Ovary (tissue), 7 donors: ENCODE measurements at regions not wholly inside any gene's neighbourhood (a gene's known extent, or its start where the extent isn't known, plus 50 kb on each side); places are given as distances from the start of the nearest gene placed in this dataset.

Experiments used
- DNase-seq, 5 donors: peaks; one replicate each; pipeline ENCODE4 v3.0.0-alpha.2; 2019 to 2020
- H3K27ac ChIP-seq, 2 donors: fragments of 200-600 bp; one replicate each; pipeline versions ENCODE4 v1.5.1 to v1.8.0; 2019 to 2022
- H3K27me3 ChIP-seq: fragments of 200-600 bp; one replicate; pipeline ENCODE4 v1.8.0; 2022
- H3K36me3 ChIP-seq: fragments of 200-600 bp; sonication (generic); one replicate; pipeline ENCODE4 v1.5.1; 2019
- H3K4me1 ChIP-seq: one replicate; pipeline ENCODE4 v1.8.1; 2013; ENCODE audit warnings: mild to moderate bottlenecking, moderate library complexity; ENCODE audit not compliant: insufficient read depth
- H3K4me3 ChIP-seq: fragments of 200-600 bp; sonication (generic); one replicate; pipeline ENCODE4 v1.5.1; 2017
- H3K9me3 ChIP-seq, 2 donors: fragments of 200-600 bp in 1 of 2; sonication (generic) in 1 of 2; one replicate each; pipeline versions ENCODE4 v1.5.1 to v1.8.1; 2013 to 2019; ENCODE audit warnings: mild to moderate bottlenecking in 1 of 2, moderate library complexity in 1 of 2
- EP300 ChIP-seq: sonication (generic); formaldehyde crosslinking; IDR thresholded peaks from one replicate; pipeline ENCODE4 v1.6.1; 2017; ENCODE audit warnings: antibody characterized with exemption
- POLR2A ChIP-seq: fragments of 450-650 bp; IDR thresholded peaks from one replicate; pipeline ENCODE4 v1.6.1; 2017; ENCODE audit warnings: antibody characterized with exemption, mild to moderate bottlenecking, moderate library complexity
- WGBS, 3 donors: extraction: QIAGEN DNeasy Blood & Tissue Kit in 1 of 3; methylation state at CpG; one replicate each; pipeline versions ENCODE4 v1.1.5 to v1.1.7; 2013 to 2017; 5-methylcytosine and 5-hydroxymethylcytosine counted together
- intact Hi-C, 4 donors: fragments of 100-400 bp; cut with DNase I; formaldehyde crosslinking; loops; one replicate each; pipeline versions ENCODE4 v1.11.0 to v1.15.1; 2022 to 2023
- TF ChIP-seq, protein P1 (sequence below), 3 donors: fragments of 450-650 bp in 2 of 3; fragments of 200-600 bp in 1 of 3; IDR thresholded peaks; one replicate each; pipeline versions ENCODE4 v1.5.1 to v1.8.0; 2016 to 2022; ENCODE audit warnings: antibody characterized with exemption in 3 of 3, mild to moderate bottlenecking in 1 of 3
- donor health status: DM: no; HTN: no; CAD: no; lungs with moderate emphysema.
- donor health status: DM: no; HTN: no; CAD: no.
- donor health status: Bipolar disorder and iron deficiency.
- donor health status: DM: no; HTN: no; CAD: no.
- donor health status: DM: yes; HTN: yes; CAD: no.

DNA sequence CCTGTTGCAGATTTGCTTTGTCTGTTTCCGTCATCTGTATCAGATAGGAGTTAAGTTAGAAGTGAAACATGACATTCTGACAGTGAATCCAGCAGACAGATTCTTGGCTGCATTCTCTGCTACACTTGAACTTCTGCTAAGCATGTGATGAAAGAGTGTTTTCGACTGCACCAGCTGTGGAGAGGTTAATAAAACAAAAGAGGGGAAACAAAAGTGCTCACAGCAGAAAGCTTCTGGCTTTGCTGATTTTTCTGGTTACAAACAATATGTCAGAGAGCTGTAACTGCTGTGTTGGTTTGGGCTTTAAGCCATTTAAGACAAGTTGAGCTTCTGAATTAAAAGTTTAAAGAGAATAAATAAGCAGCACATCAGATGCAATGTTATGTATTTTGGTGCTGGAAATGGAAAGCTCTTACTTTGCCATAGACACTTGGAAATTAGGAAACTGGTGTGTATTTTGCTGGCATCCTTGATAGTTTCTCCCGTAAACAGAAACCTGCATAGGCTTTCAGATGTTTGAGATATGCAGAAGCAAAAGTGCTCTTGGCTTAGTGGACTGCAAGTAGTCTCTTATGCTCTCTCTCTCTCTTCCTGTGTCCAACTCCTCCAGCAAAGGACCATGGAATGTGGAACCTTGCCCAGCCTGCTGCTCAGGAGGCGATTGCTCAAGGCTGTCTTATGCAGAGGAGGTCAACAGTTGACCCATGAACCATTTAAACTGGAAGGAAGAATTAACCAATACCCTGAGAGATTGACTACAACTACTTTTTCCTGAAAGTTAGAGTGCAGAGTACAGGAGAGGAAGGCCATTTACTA, 104.9 kb downstream of the RPS12 start:
- intact Hi-C loops = no loop called here
- WGBS, 3 donors = 2 to 6% (median 3%) methylated on average over 4 of the region's 4 CpGs
- Histone ChIP-seq H3K9me3 (no peaks in the 10 kb centered on the region), H3K4me1 (peaks cover 2% of the 10 kb centered on the region), H3K36me3 (no peaks in the 10 kb centered on the region), H3K27ac (peak overlapping the region in 1 of 2 donors; percentile 11), H3K27me3 (no peaks in the 10 kb centered on the region), H3K4me3 (no peak overlapping the region)
- peak; percentile 57 to 81 (median 72) for DNase-seq
- TF ChIP-seq, protein P1, sequence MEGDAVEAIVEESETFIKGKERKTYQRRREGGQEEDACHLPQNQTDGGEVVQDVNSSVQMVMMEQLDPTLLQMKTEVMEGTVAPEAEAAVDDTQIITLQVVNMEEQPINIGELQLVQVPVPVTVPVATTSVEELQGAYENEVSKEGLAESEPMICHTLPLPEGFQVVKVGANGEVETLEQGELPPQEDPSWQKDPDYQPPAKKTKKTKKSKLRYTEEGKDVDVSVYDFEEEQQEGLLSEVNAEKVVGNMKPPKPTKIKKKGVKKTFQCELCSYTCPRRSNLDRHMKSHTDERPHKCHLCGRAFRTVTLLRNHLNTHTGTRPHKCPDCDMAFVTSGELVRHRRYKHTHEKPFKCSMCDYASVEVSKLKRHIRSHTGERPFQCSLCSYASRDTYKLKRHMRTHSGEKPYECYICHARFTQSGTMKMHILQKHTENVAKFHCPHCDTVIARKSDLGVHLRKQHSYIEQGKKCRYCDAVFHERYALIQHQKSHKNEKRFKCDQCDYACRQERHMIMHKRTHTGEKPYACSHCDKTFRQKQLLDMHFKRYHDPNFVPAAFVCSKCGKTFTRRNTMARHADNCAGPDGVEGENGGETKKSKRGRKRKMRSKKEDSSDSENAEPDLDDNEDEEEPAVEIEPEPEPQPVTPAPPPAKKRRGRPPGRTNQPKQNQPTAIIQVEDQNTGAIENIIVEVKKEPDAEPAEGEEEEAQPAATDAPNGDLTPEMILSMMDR (IDR thresholded peaks at IDR 0.05) = no peak
- TF ChIP-seq EP300 (no peak), POLR2A (no peak)

DNA sequence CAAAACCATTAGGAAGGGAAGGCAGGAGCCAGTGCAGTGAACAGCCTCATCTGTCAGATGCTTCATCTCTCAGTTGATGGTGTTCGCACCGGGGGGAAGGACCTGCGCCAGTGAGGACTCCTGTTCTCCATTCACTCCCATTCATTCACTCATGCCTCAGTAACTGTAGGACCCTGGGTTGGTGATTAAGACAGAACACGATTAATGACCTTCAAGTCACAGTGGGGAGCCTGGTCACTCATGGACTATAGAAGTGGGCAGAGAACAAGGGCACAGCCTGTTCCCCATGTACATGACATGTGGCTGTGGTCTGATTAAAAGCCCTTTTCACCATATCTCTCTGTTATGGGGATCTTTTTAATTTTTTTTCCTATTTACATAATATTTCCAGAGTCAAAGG, 113.3 kb downstream of the RPS12 start:
- no peak overlapping the region for H3K27ac ChIP-seq
- H3K9me3 ChIP-seq = no peaks in the 10 kb centered on the region
- H3K4me1 ChIP-seq = no peaks in the 10 kb centered on the region
- intact Hi-C loops = no loop called here
- TF ChIP-seq POLR2A = no peak
- TF ChIP-seq, protein P1 (IDR thresholded peaks at IDR 0.05) = no peak
- DNase-seq = no peak
- no peak overlapping the region for H3K4me3 ChIP-seq
- 87 to 94% (median 90%) methylated on average over 4 of the region's 4 CpGs for WGBS, 3 donors
- no peaks in the 10 kb centered on the region for H3K27me3 ChIP-seq
- no peaks in the 10 kb centered on the region for H3K36me3 ChIP-seq

DNA sequence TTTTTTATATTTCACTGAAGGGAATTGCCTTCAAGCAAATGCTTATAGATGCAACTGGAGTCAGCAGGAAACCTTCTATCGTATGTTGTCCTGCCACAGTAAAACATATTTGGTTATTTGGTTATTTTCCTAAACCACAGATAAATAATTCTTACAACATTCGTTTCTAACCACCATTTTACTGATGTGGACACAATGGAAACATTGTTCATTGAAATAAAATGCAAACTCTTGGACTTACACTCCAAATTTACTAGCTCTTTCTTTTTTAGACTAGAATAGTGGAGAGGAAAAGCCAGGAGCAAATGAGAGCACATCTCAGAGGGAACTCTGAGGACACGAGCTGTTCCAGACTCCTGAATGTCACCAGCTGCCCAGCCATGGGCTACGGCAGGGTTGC, 114.8 kb downstream of the RPS12 start:
- whole genome bisulfite sequencing, 3 donors = 41 to 57% (median 53%) methylated on average over 4 of the region's 4 CpGs
- Histone ChIP-seq H3K27me3 (no peaks in the 10 kb centered on the region), H3K4me1 (no peaks in the 10 kb centered on the region), H3K4me3 (no peak overlapping the region), H3K9me3 (no peaks in the 10 kb centered on the region), H3K36me3 (no peaks in the 10 kb centered on the region), H3K27ac (no peak overlapping the region)
- no peak for DNase-seq
- intact Hi-C loops = no loop called here
- TF ChIP-seq EP300 (no peak), POLR2A (no peak)
- TF ChIP-seq, protein P1 (IDR thresholded peaks at IDR 0.05) = no peak

DNA sequence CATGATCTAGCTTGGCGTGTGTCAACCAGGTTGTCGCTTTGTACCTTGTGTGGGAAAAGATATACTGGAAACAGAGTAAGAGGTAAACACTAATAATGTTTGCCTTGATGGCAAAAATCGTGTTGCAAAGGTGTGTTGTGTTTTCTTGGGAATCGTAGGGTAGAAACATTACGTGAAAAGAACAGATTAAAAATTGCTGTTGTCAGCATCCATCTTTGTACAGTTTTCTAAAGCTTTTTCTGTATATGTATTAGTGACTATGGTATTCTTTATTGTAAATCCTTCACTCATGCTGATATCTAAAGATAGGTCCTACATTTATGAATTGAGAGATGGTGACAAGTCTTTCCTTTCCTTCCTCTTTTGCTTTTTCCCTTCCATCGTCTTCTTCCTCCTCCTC, 116.9 kb downstream of the RPS12 start:
- intact Hi-C loops = no loop called here
- H3K4me3 ChIP-seq = no peak overlapping the region
- no peak for DNase-seq

More for the DNA sequence above, 116.9 kb downstream of the RPS12 start:
- Histone ChIP-seq H3K36me3 (no peaks in the 10 kb centered on the region), H3K9me3 (no peaks in the 10 kb centered on the region), H3K27me3 (no peaks in the 10 kb centered on the region), H3K27ac (no peak overlapping the region), H3K4me1 (no peaks in the 10 kb centered on the region)
- 88 to 89% (median 88%) methylated on average over 6 of the region's 6 CpGs for whole genome bisulfite sequencing, 3 donors
- no peak for TF ChIP-seq EP300
- TF ChIP-seq, protein P1 (IDR thresholded peaks at IDR 0.05) = no peak
